Activated T-cell treated with anti-CD3 and anti-CD28 coated beads, Interleukin-2, amount 50 U/mL, for 1 hour (primary cell): ENCODE measurements at regions not wholly inside any gene's neighbourhood (a gene's known extent, or its start where the extent isn't known, plus 50 kb on each side); places are given as distances from the start of the nearest gene placed in this dataset.

ENCODE experiments used
- DNase-seq: peaks from one replicate; pipeline ENCODE4 v3.0.0-alpha.2; 2020

DNA sequence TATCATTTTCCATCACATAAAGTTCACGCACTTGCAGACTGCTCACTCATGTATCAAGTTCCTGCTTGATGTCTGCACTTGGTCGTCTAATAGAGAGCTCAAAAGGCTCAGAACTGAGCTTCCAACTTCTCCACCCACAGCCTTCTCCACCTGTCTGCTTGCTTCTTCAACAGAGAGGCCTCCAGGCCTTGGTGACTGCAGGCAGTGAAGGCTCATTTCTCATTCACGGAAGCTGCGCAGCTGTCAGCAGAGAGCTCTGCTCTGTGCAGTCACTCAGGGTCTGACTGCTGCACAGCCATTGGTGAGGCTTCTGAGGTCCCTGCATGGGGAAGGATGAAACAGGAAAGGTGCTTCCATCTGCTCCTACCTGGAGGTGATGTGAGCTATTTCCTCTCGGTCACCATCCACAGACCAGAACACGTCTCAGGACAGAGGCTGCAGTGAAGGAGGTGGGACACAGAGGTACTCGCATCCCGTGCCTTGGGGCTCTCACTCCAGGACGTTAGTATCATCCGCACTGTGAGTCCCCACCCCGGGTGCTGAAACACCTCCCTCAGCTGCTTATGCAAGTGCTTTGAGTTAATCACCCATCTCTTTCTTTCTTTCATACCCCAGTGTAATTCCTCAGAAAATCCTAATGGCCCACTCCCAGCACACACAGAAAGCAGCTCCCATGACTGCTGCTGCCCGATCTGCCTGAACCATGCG, 126.2 kb downstream of the TMEM18 start:
- no peak for DNase-seq

DNA sequence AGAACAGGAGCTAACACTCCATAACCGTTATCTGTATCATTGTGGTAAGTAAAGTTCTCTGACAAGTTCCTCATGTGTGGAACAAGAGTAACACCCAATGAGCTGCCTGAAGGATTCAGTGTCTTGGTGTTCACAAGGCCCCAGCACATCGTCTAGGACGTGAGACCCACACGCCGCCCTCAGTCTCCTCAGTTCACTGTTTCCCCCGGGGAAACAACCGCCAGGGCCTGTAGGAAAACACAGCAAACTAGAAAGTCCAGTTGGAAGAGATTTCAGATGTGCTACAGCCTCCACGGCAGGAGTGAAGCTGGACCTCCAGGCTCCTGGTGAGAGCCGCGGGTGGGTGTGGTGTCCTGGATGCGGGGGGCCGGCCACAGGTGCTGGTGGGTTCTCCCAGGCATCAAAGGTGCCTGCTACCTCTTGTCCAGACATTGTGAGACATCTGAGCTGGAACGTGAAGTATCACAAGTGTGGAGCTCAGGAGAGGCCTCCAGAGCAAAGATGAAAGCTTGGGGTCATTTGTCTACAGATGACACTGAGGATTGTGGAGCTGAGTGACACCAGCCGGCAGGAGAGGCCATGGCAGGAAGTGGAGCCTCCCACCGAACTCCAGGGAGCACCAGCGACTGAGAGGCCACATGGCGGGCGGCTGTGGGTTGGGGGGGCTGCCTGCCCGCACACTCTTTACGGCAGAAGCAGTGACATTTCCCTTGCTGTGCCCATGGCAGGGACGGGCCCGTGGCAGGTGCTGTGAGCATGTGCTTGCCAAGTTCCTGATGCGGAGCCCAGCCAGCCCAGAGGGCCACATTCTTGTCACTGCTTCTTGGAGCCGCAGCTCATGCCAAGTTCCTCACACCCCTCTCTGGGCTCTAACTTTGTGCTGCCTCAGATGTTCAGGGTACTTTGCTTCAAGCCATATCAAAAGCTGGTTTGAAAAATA, 131.2 kb downstream of the TMEM18 start:
- no peak for DNase-seq

DNA sequence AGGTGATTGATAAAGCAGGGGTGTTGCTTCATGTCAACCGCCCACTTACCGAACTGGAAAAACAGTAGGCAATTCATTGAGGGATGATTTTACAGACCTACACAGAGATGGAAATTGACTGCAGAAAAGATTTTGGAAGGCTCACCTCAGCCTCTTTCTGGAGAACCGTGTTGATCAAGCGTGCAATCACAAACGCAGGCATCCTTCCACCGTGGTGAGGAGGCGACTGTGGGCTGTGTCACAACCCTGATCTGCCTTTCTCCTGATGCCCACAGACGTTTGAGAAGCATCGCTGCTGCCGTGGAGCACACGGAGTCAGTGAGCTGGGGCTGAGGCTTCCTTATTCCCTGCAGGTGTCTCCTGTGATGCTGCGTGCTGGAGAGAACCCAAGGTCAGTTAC, 132.0 kb downstream of the TMEM18 start:
- DNase-seq: no peak

DNA sequence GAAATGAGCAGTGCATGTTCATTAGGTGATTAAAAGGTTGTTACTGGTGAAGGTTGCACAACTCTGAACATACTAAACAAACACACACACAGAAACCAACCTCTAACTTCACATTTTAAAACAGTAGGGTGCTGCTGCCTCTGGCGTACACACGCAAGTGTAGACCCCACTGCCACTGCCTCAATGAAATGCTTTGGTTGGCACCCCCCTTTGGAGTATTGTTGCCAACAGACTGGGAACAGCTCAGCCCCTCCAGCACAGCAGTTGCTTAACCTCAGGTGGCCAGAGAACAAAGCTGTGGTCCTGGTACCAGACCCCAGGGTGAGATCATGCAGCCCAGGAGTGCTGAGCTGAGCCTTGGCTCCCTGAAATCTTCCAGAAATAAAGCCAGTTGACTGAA, 138.6 kb downstream of the TMEM18 start:
- no peak for DNase-seq

DNA sequence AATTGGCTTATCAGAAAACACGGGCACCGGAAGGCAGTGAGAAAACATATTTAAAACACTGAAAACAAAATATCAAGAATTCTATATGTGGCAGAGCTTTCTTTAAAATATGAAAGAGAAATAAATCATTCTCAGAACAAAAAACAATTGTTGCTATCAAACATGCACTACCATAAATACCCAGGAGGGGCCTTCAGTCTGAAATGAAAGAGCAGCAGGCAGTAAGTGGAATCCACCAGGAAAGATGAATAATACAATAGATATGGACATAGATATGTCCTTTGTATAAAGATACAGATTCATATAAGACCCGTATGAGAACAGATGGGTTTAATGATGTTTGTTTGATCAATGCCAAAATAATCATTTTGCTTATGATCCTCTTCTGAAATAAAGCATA, 142.0 kb downstream of the TMEM18 start:
- DNase-seq: no peak

DNA sequence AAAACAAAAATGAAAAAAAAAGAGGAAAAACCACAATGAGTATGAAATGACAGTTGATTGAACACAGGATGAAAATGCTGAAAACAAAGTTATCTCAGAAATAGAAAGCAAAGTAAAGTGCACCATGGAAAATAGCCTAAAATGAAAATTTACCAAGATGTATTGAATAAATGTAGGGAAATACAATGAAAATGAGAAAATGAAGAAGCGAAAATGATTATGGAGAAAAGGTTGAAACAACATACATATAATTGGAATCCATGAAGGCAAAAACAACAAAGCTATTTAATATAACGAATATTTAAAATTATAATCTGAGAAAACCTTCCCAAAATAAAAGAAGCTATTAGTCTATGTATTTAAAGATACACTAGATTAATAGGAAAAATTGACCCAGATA, 147.4 kb downstream of the TMEM18 start:
- DNase-seq: no peak

DNA sequence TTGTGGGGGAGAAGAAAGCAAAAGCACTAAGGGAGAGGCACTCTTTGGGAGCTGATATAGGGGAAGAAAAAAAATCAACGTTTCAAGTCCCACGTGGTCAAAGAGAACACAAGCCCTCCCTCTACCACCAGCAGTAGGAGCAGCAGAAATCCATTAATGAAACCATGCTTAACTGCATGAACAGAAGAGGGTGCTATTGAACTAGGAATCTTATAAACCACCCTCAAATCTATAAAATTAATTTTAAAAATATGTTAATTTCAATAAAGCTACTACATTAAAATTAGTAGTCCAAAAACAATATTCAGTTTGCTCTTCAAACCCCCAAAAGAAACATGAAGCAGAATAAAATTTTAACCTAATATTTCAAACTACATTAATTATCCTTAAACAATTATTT, 147.8 kb downstream of the TMEM18 start:
- no peak for DNase-seq

DNA sequence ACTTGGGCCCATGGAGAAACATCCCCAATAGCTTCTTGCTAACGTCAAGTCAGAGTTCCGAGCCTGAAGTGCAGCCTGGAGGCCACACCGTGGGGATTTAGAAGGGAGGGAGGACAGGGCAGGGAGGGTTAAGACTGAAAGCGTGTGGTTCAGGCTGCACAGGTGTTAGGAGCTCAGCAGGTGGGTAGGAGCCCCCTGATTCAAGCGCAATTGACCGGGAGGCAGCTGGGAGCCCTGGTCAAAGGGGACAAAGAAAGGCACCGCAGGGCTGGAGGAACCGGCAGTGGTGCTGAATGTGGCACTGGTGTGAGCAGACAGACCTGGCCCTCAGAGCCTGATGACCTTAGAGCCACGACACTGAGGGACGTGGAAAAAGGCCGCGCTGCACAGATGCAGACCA, 149.6 kb downstream of the TMEM18 start:
- DNase-seq: no peak

DNA sequence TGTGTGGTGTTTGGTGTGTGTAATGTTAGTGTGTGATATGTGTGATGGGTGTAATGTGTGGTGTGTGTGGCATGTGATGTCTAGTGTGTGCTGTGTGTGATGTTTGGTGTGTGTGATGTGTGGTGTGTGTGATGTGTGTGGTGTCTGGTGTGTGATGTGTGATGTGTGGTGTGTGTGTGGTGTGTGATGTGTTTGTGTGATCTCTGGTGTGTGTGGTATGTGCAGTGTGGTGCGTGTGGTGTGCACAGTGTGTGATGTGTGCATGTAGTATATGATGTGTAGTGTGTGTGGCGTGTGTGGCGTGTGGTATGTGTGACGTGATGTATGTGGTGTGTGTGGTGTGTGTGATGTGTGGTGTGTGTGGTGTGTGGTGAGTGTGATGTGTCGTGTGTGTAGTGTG, 150.3 kb downstream of the TMEM18 start:
- DNase-seq: no peak

DNA sequence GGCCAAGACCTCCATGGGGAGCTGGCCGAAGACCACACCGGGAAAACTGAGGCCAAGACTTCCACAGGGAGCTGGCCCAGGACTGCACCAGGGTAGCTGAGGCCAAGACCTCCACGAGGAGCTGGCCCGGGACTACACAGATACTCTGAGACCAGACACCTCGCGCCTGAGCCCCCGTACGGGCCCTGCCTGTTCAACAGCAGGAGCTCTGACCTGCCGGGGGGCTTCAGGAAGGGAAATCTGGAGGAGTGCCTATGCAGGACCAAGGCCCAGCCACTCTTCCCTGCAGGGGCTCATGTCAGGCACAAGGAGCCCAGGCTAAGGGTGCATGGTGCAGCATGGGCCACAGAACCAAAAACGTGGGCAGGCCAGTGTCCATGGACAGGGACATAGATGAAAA, 151.6 kb downstream of the TMEM18 start:
- DNase-seq: no peak

DNA sequence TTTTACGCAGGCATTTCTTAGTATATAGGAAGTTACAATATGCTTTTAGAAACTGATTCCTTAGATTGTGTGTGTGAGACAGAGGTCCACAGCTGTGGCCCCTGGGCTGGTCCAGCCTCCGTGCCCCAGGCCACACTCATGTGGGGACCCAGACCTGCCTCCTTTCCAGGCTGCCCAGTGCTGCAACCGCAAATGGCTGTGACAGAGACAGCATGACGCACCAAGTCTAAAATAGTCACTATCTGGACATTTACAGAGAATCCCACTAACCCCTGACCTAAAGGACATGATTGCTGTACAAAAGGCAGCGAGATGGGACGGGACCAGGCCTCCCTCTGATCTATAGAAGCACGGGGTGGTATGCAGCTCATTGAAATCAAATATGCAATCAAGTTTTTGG, 152.2 kb downstream of the TMEM18 start:
- DNase-seq: no peak

DNA sequence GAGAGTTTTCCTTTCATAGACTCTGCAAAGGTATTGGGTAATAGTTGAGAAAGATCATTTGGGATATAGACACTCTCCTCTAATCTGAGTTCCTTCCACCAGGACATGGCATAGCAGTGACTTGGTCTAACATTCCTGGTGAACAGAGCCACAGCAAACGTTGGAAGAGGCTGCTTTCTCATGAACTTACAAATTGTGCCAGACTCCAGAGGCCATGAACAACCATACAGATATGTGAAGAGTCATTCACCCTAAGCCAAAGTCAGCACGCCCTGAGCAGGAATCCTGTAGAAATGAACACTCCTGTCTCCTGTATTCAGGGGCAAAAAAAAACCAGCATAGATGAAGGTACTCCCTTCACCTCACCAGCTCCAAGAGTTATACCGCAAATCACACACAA, 152.8 kb downstream of the TMEM18 start:
- no peak for DNase-seq

DNA sequence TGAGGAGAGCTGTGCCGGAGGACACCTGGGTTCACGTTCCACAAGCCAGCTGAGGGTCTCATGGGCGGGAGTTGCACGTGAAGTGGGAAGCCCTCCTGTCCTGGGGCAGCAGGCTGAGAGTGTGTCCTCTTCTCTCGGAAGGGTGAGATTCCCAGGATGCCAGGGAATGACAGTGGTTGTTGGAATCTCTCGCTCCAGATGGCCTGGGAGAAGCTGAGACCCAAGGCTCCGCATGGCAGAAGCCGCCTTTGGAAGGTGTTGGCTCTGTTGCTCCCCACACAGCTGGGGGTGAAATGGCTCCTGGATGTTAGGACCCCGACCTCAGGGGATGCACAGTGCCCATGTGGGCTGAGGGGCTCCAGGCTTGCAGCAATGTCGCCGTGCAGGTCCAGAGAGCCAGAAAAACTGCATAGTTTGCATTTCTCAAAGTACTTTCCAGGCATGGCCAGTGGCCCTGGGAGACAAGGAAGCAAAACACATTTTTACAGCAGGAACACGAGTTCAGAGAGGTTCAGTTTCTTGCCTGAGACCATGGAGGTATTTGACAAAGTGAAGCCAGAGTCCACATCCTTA, 153.4 kb downstream of the TMEM18 start:
- no peak for DNase-seq

DNA sequence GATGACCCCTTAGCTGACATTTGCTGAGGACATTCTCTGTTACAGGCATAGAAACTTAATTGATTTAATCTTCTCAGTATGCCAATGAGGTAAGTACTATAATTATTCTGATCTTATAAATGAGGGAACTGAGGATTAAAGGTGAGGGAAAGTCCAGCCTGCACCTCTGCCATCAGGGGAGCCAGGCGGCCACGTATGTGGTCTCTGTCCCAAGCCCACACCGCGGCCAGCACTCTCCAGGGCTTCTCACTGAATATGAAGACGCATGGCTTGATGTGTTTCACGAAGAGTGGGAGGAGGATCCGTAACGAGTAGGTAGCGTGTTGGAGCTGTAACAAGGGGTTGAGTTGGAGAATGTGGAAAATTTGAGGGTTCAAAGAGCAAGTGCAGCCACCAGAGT, 154.4 kb downstream of the TMEM18 start:
- no peak for DNase-seq

DNA sequence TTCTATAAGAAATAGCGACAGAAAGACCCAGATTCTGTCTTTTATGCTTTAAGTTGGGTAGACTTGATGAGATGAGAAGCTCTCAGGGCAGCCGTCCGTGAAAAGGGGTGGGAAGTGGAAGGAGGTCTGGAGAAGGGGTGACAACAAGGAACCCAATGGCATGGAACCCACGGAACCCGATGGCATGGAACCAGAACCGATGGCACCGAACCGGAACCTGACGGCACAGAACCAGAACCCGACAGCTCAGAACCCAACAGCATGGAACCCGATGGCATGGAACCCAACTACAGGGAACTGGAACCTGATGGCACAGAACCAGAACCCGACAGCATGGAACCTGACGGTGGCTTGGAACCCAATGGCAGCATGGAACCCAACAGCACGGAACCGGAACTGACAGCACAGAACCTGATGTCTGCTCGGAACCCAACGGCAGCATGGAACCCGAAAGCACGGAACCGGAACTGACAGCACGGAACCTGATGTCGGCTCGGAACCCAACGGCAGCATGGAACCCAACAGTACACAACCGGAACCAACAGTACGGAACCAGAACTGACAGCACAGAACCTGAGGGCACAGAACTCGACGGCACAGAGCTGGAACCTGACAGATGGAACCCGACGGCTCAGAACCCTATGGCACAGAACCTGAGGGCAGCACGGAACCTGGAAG, 155.2 kb downstream of the TMEM18 start:
- no peak for DNase-seq

DNA sequence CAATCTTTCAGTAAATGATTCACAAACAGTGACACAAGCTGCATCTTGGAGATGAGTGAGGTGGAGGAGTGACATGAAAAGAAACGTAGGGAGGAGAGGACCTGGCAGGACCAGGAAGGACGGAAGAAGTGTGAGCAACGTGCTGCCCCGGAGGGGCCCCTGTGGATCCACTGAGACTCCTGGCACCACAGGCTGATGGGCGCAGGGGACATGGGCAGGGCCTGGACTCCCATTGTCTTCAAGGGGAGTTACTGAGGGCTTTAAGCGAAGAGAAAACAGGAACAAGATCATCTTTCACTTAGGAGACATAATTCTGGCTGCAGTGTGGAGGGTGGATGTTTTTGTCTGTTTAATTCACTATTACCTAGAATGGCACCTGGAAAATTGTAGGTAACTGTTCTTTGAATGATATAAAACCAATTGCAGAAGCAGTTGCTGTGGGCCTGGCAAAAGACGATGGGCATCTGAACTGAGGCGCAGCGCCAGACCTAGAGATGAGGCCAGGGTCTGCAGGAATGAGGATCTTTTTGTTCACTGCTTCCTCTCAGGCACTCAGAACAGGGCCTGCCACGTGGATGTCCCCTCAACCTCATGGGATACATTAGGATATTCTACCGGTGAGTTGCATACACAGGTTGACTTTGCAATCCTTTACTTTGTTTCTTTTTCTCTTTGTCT, 156.4 kb downstream of the TMEM18 start:
- no peak for DNase-seq

DNA sequence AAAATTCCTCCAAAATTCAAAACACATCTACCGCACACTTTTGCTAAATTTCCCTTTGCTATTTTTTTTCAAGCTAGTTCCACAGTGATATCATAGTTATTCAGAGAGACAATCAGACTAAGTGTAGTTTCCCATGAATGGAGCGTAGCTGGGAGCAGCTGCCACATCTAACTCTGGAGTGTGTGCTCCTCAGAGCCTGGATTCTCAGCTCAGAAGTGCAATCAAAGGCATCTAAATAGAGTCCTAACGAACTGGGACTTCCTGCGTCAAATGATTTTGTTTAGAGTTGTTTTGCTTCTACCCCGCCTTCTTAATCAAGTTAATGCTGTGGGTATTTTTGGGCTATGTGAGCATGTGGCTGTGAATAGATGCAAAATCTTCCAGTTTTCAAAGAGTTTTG, 160.3 kb downstream of the TMEM18 start:
- no peak for DNase-seq

DNA sequence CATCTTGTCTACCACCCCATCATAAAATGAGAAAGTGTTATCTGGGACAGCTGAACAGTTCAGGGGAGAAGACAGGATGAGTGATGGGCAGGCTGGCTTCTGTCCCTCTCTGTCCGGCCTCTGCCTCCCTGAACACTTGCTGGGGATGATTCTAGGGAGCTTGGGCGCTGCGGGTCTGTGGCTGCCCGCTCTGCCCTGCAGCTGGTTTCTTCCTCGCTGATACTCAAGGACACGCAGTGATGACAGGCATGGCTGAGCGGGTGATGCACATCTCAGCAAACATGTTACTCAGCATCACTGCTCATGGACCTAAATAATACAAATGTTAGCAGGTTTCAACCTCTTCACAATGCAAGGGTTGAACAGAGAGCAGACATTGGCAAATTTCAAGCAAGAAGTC, 161.1 kb downstream of the TMEM18 start:
- DNase-seq: no peak

DNA sequence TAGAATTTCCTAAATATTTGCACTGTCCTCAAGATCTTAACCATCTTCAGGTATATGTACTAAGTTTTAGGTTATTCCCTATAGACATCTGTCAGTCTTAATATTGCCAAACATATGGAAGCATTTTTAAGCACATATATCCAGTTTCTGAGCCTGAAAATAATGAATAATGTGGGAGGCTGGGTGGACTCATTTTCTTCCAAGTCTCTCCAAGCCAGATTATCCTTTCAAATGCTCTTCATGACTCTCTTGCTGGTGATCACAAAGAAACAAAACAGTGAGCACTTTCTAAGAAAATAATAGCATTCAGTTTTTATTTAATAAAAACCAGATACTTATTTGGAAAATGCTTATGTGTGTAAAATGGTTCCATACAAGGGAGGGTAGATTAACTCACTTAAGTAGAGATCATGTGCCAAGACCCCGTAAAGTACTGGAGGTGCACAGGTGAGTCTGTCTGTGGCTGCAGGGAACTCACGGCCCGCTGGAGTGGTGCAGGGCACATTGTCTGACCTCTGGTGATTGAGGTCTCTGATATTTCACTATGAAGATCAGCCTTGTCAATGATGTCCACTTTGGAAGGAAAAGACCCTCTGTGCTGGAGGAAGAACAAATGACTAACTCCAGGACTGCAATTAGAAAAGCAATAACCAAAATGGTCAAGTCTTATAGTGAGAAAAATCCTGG, 161.6 kb downstream of the TMEM18 start:
- no peak for DNase-seq

DNA sequence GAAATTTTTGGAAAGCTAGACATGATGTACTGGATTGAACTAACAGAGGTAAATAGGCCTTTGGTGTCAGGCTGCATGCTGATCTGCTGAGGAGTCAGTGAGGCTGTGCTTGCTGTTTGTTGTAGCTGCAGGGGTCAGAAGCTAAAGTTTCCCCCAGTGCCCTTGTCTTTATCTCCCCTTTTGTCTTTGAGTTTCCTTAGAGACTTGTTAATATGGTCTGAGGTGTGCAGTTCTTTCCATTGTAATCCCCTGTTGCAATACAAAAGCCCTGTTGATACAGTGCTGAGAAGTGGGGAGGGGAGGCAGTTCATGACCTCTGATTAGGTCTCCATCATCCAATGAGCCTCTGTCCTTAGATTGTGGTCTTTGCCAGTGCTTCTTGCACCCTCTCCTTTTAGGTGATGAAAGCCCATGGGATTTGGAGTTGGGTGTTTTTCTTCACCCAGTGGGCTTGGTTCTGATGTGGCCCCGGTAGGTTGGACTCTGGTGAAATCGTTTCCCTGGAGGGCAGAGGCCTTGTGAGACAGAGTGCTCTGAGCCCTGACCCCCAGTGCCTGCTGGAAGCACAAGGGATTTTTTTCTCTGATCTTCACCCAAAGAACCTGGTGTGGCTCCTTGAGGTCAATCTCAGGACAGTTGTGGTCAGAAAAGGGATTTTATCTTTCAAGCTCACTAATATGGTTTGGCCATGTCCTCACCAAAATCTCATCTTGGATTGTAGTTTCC, 163.1 kb downstream of the TMEM18 start:
- DNase-seq: no peak

DNA sequence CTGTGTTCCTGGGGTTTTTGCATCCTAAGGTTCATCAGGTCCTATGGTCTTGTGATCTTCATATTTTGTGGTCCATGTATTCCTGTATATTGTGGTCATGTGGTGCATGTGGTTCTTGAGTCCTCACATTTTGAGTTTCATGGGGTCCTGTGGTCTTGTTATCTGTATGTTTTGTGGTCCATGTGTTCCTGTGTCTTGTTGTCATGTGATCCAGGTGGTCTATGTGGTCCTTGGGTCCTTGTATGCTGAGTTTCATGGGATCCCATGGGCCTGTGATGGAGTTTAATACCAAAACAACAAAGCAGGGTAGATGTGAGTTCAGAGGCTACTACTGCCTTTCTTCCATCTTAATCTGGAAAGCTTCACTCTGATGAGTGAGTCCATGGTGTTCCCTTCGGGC, 166.4 kb downstream of the TMEM18 start:
- no peak for DNase-seq

DNA sequence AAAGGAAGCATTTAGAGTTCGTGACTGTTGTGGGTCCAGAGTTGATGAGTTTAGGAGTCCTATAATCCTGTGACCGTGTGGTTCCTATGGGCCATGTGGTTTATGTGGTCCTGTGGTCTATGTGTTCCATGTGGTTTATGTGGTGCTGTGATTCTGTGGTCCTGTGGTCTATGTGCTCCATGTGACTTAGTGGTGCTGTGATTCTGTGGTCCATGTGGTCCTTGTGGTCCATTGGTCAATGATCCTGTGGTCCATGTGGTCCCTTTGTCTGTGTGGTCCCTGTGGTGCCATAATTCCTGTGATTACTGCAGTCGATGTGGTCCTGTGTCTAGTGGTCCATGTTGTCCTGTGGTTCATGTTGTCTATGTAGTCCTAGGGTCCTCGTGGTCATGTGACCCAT, 167.3 kb downstream of the TMEM18 start:
- no peak for DNase-seq
